H1 (cell line): ENCODE measurements at regions not wholly inside any gene's neighbourhood (a gene's known extent, or its start where the extent isn't known, plus 50 kb on each side); places are given as distances from the start of the nearest gene placed in this dataset.

Experiments used
- HDAC2 ChIP-seq, 2 experiments: fragments of 300-600 bp in 1 of 2; sonication (generic) in 1 of 2; IDR thresholded peaks; 2 replicates each; pipeline ENCODE4 v1.6.1; 2011 to 2012; ENCODE audit warnings: low read depth in 2 of 2, low read length in 2 of 2, mild to moderate bottlenecking in 2 of 2, moderate library complexity in 2 of 2, borderline replicate concordance in 1 of 2, inconsistent platforms in 1 of 2
- NRF1 ChIP-seq: IDR thresholded peaks from 2 replicates; pipeline ENCODE4 v1.6.1; 2011; ENCODE audit warnings: mild to moderate bottlenecking, low read depth, low read length, improper control_type of control experiment
- POLR2A ChIP-seq, 2 experiments: IDR thresholded peaks; 1 replicate in 1 of 2; 2 replicates in 1 of 2; pipeline ENCODE4 v1.6.1; 2011; ENCODE audit warnings: low read depth in 2 of 2, low read length in 2 of 2, mild to moderate bottlenecking in 2 of 2; ENCODE audit errors: control extremely low read depth in 1 of 2
- POLR2AphosphoS5 ChIP-seq: IDR thresholded peaks from 2 replicates; pipeline ENCODE4 v1.6.1; 2011; ENCODE audit warnings: low read depth, low read length
- SAP30 ChIP-seq: fragments of 300-600 bp; sonication (generic); IDR thresholded peaks from 2 replicates; pipeline ENCODE4 v1.7.1; 2012; ENCODE audit warnings: low read length, moderate library complexity, mild to moderate bottlenecking, inconsistent platforms; ENCODE audit not compliant: insufficient read depth, insufficient replicate concordance
- SIRT6 ChIP-seq: IDR thresholded peaks from one replicate; pipeline ENCODE4 v1.7.1; 2012; ENCODE audit warnings: low read length, inconsistent platforms
- SIX5 ChIP-seq: IDR thresholded peaks from 2 replicates; pipeline ENCODE4 v1.6.1; 2011; ENCODE audit warnings: mild to moderate bottlenecking, low read depth, low read length
- SP1 ChIP-seq: IDR thresholded peaks from 2 replicates; pipeline ENCODE4 v1.6.1; 2011; ENCODE audit warnings: low read depth, low read length
- TBP ChIP-seq: IDR thresholded peaks from 2 replicates; pipeline ENCODE4 v1.6.1; 2011; ENCODE audit warnings: low read depth, low read length, improper control_type of control experiment
- TCF12 ChIP-seq: IDR thresholded peaks from 2 replicates; pipeline ENCODE4 v1.6.1; 2011; ENCODE audit warnings: low read depth, mild to moderate bottlenecking, low read length
- YY1 ChIP-seq: IDR thresholded peaks from 2 replicates; pipeline ENCODE4 v1.6.1; 2011; ENCODE audit warnings: low read depth, mild to moderate bottlenecking, low read length
- TF ChIP-seq, protein P1 (sequence below), 3 experiments: IDR thresholded peaks; 1 replicate in 2 of 3; 2 replicates in 1 of 3; pipeline versions ENCODE4 v1.5.1 to v1.6.1; 2011; ENCODE audit warnings: low read length in 3 of 3, mild to moderate bottlenecking in 3 of 3, inconsistent platforms in 2 of 3, low read depth in 1 of 3, moderate library complexity in 1 of 3; ENCODE audit not compliant: insufficient read depth in 1 of 3; ENCODE audit errors: control extremely low read depth in 1 of 3
- TF ChIP-seq, protein P2 (sequence below): IDR thresholded peaks from 2 replicates; pipeline ENCODE4 v1.6.1; 2012; ENCODE audit warnings: inconsistent platforms
- TF ChIP-seq, protein P3 (sequence below): IDR thresholded peaks from 2 replicates; pipeline ENCODE4 v1.6.1; 2012; ENCODE audit warnings: inconsistent platforms

DNA sequence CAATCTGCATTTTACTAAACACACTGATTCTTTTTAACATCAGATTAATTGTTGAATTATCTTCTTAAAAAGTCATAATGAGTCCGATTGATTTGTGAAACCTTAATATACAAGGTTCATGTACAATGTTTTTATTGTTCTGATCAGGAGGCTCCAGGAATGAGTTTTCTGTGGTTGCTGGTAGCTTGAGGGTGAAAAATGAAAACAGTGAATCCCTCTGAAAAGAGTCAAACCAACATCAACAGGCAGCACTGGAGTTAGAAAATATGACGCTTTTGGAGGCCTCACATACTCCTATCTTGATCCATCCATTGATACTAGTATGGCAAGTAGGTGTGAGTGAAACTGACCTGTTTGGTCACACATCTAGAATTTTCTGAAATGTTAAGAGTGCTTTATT is 216.3 kb upstream of the ETAA1 start:
- TF ChIP-seq HDAC2 (IDR thresholded peaks at IDR 0.05; ENCODE audit: borderline replicate concordance in 1 of 2, low read depth in 2 of 2, low read length in 2 of 2) = no peak
- TF ChIP-seq POLR2AphosphoS5 = no peak
- TF ChIP-seq POLR2A (IDR thresholded peaks at IDR 0.05; ENCODE audit: control extremely low read depth in 1 of 2, low read depth in 2 of 2, low read length in 2 of 2) = no peak
- no peak for TF ChIP-seq NRF1
- TF ChIP-seq SIX5 = no peak
- no peak for TF ChIP-seq SAP30
- no peak for TF ChIP-seq YY1
- TF ChIP-seq, protein P1, sequence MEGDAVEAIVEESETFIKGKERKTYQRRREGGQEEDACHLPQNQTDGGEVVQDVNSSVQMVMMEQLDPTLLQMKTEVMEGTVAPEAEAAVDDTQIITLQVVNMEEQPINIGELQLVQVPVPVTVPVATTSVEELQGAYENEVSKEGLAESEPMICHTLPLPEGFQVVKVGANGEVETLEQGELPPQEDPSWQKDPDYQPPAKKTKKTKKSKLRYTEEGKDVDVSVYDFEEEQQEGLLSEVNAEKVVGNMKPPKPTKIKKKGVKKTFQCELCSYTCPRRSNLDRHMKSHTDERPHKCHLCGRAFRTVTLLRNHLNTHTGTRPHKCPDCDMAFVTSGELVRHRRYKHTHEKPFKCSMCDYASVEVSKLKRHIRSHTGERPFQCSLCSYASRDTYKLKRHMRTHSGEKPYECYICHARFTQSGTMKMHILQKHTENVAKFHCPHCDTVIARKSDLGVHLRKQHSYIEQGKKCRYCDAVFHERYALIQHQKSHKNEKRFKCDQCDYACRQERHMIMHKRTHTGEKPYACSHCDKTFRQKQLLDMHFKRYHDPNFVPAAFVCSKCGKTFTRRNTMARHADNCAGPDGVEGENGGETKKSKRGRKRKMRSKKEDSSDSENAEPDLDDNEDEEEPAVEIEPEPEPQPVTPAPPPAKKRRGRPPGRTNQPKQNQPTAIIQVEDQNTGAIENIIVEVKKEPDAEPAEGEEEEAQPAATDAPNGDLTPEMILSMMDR (IDR thresholded peaks at IDR 0.05; ENCODE audit: control extremely low read depth in 1 of 3, insufficient read depth in 1 of 3, low read depth in 1 of 3, low read length in 3 of 3) = no peak
- no peak for TF ChIP-seq SP1
- no peak for TF ChIP-seq TCF12
- TF ChIP-seq, protein P2, sequence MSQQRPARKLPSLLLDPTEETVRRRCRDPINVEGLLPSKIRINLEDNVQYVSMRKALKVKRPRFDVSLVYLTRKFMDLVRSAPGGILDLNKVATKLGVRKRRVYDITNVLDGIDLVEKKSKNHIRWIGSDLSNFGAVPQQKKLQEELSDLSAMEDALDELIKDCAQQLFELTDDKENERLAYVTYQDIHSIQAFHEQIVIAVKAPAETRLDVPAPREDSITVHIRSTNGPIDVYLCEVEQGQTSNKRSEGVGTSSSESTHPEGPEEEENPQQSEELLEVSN = no peak
- TF ChIP-seq, protein P3, sequence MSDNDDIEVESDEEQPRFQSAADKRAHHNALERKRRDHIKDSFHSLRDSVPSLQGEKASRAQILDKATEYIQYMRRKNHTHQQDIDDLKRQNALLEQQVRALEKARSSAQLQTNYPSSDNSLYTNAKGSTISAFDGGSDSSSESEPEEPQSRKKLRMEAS = no peak
- TF ChIP-seq SIRT6 = no peak
- no peak for TF ChIP-seq TBP
